K562 (cell line): ENCODE measurements at regions not wholly inside any gene's neighbourhood (a gene's known extent, or its start where the extent isn't known, plus 50 kb on each side); places are given as distances from the start of the nearest gene placed in this dataset.

Source experiments
- CTCFL ChIP-seq: IDR thresholded peaks from 2 replicates; pipeline ENCODE4 v1.6.1; 2011; ENCODE audit warnings: borderline replicate concordance, low read depth, mild to moderate bottlenecking, moderate library complexity, low read length; ENCODE audit not compliant: insufficient read depth, poor library complexity, severe bottlenecking
- ZHX1 ChIP-seq: fragments of 150-350 bp; conservative IDR thresholded peaks from 2 replicates; pipeline ENCODE4 v1.6.1; 2014; ENCODE audit warnings: low read length
- TF ChIP-seq, protein P1 (sequence below): IDR thresholded peaks from 3 replicates; pipeline ENCODE4 v1.6.1; 2011; ENCODE audit warnings: borderline replicate concordance, mild to moderate bottlenecking; ENCODE audit not compliant: insufficient read length, insufficient read depth

GRCh38 chr14:65223636-65224035 lies 121.3 kb upstream of the MAX start (continued):
- TF ChIP-seq CTCFL (no peak), ZHX1 (no peak)
- TF ChIP-seq, protein P1, sequence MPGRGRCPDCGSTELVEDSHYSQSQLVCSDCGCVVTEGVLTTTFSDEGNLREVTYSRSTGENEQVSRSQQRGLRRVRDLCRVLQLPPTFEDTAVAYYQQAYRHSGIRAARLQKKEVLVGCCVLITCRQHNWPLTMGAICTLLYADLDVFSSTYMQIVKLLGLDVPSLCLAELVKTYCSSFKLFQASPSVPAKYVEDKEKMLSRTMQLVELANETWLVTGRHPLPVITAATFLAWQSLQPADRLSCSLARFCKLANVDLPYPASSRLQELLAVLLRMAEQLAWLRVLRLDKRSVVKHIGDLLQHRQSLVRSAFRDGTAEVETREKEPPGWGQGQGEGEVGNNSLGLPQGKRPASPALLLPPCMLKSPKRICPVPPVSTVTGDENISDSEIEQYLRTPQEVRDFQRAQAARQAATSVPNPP = no peak
